GM12874 (cell line): ENCODE measurements at regions not wholly inside any gene's neighbourhood (a gene's known extent, or its start where the extent isn't known, plus 50 kb on each side); places are given as distances from the start of the nearest gene placed in this dataset.

Source experiments
- TF ChIP-seq, protein P1 (sequence below): IDR thresholded peaks from 2 replicates; pipeline ENCODE4 v1.5.1; 2011; ENCODE audit warnings: low read depth, mild to moderate bottlenecking, control low read depth, low read length, moderate library complexity; ENCODE audit not compliant: insufficient read depth

GRCh38 chr5:97276474-97277120 lies 93.5 kb upstream of the RIOK2 start:
- TF ChIP-seq, protein P1, sequence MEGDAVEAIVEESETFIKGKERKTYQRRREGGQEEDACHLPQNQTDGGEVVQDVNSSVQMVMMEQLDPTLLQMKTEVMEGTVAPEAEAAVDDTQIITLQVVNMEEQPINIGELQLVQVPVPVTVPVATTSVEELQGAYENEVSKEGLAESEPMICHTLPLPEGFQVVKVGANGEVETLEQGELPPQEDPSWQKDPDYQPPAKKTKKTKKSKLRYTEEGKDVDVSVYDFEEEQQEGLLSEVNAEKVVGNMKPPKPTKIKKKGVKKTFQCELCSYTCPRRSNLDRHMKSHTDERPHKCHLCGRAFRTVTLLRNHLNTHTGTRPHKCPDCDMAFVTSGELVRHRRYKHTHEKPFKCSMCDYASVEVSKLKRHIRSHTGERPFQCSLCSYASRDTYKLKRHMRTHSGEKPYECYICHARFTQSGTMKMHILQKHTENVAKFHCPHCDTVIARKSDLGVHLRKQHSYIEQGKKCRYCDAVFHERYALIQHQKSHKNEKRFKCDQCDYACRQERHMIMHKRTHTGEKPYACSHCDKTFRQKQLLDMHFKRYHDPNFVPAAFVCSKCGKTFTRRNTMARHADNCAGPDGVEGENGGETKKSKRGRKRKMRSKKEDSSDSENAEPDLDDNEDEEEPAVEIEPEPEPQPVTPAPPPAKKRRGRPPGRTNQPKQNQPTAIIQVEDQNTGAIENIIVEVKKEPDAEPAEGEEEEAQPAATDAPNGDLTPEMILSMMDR, result no peak

GRCh38 chr5:97281257-97281656 lies 98.2 kb upstream of the RIOK2 start:
- TF ChIP-seq, protein P1, result no peak

GRCh38 chr5:97297063-97297703 lies 114.1 kb upstream of the RIOK2 start:
- TF ChIP-seq, protein P1, result peak; percentile 49; the same call in 1 of the 2 replicates

DNA sequence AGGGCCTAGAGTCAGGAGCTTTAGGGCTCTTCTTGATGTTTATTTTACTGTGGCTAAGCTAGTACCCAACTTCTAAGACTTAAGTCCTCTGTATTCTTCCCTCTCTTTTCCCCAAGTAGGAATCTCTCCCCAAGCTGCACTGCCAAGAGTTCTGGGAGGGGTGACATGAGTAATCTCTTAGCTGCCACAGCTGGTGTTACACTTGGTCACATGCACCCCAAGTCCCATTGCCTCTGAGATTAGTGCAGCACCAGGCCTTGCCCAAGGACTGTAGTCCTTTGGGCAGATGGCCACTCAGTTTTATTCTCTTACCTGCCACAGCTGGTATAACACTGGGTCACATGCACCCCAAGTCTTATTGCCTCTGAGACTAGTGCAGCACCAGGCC lies 114.7 kb upstream of the RIOK2 start:
- TF ChIP-seq, protein P1, result no peak

DNA sequence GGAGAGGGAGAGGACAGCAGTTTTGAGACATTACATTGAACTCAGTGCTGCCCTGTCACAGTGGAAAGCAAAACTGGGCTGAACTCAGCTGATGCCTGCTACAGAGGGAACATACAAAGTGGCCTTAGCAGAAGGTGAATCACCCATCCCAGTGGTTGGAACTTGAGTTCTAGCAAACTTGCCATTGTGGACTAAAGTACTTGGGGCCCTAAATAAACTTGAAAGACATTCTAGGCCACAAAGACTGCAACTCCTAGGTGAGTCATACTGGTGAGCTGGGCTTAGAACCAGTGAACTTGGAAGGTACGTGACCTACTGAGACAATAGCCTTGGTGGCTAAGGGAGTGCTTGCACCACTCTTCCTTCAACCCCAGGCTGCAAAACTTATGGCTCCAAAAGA lies 155.7 kb upstream of the RIOK2 start:
- TF ChIP-seq, protein P1, result no peak

DNA sequence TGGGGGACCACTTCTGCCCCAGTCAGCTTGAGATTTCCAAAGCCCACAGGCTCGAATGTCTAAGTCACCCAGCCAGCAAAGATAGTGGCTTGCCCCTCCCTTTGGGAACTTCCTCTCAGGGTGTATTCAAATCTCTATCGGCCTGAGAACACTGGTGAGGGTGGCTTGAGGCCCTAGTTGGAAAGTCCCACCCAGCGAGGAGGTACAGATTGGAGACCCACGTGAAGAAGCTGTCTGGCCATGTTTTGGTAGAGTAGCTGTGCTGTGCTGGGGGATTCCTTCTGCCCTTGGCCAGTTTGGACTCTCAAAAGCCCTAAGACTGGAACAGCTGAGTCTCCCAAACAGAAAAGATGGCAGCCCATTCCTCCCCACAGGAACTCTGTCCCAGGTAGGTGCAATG lies 172.7 kb upstream of the RIOK2 start:
- TF ChIP-seq, protein P1, result no peak

GRCh38 chr5:97363577-97363976 lies 180.5 kb upstream of the RIOK2 start:
- TF ChIP-seq, protein P1, result no peak
